CMK (cell line): ENCODE measurements at regions not wholly inside any gene's neighbourhood (a gene's known extent, or its start where the extent isn't known, plus 50 kb on each side); places are given as distances from the start of the nearest gene placed in this dataset.

ENCODE experiments used
- DNase-seq: peaks from one replicate; pipeline ENCODE4 v3.0.0-alpha.2; 2010; ENCODE audit warnings: low read depth

DNA sequence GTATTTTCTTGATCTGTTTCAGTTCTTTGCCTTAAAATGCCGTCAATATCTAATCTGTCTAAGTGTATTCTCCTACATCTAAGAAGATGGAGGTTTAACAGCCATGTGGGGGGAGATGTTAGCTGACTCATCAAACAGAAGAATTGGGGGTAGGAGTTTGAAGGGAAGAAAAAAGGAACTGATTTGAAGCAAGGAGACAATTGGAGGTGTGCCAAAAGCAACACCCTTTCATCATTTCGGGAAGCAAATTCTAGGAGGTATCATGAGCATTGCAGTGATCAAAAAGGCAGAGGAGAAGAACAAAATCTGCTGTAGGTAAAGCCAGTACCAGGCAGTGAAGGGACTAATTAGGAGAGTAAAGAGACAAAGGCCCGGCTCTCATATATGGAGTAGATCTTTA, 337.3 kb upstream of the TBC1D5 start:
- no peak for DNase-seq

DNA sequence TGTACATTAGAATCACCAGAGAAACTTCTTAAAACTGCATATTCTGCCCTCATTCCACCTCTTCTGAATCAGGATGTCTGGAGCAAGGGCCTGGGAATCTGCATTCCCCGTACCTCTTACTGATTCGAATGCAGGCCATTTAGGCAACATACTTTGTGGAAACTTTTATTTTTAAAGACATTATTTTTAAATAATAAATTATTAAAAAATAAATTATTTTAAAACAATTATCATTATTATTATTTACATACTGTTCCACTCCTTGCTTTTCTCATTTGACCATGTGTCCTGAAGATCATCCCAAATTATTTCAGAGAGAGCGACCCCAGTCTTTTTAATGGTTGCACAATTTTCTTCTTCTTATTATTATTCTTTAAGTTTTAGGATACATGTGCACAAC, 336.6 kb upstream of the TBC1D5 start:
- no peak for DNase-seq

- DNase-seq = no peak
These were observed 334.9 kb upstream of the TBC1D5 start for GRCh38 chr3:18077128-18077840.

DNA sequence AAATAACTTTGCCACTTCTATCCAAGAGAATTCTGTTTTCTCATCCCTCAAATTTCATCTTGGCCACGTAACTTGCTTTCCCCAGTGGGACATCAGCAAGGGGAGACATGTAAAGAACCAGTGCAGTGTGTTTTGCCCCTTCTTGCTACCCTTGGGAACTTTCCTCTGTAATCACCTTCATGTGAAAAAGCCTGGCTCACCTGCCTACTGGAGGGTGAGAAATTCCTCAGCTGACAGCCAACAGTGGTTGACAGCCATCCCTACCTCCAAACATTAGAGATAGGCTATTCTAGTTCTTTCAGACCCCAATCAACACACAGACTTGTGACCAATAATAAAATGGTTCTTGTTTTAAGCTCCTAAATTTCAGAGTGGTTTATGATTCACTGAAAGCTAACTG, 333.9 kb upstream of the TBC1D5 start:
- DNase-seq = no peak

DNA sequence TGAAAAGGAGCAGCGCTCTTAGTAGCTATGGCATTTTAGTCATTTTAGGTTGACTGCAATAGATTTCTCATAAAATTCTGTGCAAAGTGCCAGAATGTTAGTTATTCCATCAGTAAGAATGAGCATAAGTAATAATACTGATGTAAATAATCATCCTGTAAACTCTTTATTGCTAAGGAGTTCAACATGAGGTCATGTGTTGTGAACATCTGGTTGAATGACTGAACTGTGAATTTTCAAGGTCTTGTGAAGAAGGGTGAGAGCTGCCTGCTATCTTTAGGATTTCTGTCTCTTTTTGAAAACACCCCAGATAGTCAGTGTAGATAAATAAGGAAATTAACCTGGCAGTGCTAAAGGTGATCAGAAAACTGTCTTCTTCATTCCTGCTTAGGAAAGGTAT, 333.4 kb upstream of the TBC1D5 start:
- DNase-seq = no peak

GRCh38 chr3:18071833-18072232, 329.4 kb upstream of the TBC1D5 start:
- DNase-seq = no peak

DNA sequence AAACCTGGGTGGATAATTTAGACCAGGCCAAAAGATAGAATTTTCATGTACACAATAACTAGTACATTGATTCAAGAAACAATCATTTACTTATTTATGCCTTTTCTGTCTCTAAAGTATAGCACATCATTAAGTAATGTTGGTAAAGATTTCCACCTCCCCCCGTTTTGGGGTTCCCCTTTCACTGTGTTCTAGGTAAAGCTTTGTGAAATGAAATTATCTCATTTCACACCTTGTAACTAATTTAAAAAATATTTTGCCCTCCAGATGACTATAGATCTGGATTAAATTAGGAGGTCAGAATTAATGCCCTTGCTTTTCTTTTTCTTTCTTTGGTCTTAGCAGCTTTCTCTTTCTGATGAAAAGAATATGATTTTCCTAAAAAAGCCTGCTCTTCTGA, 328.5 kb upstream of the TBC1D5 start:
- no peak for DNase-seq

GRCh38 chr3:18070231-18070630, 327.8 kb upstream of the TBC1D5 start:
- no peak for DNase-seq

- DNase-seq = no peak
These were observed 327.1 kb upstream of the TBC1D5 start for GRCh38 chr3:18069568-18069967.

DNA sequence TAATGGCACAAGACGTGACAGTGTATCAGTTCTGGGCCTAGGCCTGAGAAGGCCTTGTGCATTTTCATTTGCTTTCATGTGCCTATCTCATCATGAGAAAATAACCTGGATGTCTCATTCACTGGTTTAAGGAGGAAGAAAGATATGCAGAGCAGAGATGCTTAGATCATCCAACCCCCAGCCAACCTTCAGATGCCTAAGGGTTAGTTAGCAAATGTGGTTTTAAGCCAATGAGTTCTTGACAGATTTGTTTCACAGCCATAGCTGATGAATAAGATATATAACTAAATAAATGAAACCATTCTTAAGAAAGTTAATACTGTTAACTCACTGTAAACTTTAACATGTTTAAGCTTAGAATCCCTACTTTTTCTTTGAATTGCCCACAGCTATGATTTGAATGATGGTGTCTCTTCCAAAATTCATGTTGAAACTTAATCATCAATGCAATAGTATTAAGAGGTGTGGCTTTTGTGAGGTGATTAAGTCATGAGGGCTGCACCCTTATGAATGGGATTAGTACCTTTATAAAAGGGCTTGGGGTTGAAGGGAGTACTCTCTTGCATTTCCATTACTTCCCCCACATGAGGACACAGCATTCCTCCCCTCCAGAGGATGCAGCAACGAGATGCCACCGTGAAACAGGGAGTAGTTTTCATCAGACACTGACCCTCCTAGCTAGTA, 324.6 kb upstream of the TBC1D5 start:
- DNase-seq = no peak

- no peak for DNase-seq
These were observed 322.2 kb upstream of the TBC1D5 start for GRCh38 chr3:18064586-18064985.

DNA sequence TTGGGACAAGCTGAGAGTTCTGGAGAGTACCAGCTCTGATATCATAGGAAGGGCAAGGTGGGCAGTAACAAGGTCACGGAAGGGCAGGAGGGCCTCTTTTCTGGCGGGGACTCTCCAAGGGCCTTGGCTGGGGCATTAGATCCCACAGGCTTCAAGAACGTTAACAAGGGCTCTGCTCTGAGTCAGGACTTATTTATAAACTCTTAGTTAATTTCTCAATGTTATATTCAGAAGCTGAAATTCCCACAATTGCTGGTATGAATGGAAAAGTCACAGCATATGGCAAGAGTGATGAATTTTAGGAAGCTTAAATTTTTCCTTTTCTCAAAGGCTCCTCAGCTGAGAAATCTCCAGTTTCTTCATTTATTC, 320.2 kb upstream of the TBC1D5 start:
- no peak for DNase-seq

DNA sequence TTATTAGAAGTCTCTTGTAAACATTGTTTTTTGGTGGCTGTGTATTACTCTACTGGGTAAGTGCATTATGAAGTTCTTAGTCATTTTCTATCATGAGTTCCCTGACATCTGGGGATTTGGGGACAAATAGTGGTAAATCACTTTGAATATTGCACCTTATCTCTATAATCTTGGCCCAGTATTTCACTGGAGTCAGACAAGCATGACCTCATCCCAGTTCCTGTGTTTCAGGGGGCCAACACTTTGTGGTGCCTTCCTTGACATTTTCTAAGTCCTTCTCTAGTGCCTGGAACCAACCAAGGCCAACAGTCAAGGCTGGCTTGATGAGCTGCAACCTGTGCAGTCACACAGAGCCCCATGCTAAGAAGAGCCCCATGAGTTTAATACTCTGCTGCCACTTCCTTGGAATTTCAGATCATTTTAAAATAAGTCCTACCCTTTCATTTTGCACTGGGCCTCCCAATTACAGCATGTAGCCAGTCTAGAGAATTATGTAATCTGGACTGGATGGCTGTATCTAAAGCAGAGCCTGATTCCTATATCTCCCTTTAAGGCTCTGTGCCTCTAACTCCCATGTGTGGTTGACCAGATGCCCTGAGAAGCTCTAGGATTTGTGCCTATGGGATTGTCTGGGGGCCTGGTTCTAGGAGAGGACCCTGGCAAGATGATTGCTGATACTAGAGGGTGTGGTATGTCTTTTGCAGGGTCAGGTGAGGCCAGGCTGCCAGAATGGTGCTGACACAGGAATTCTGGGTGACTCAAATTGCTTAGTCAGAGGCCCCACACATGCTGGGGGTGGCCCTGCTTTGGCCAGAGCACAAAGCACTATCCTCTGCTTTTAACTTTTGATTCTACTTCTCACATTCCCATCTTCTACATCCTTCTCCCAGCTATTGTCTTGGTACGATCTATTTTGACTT, 319.6 kb upstream of the TBC1D5 start:
- no peak for DNase-seq

- DNase-seq = no peak
These were observed 316.2 kb upstream of the TBC1D5 start for GRCh38 chr3:18058666-18059065.

DNA sequence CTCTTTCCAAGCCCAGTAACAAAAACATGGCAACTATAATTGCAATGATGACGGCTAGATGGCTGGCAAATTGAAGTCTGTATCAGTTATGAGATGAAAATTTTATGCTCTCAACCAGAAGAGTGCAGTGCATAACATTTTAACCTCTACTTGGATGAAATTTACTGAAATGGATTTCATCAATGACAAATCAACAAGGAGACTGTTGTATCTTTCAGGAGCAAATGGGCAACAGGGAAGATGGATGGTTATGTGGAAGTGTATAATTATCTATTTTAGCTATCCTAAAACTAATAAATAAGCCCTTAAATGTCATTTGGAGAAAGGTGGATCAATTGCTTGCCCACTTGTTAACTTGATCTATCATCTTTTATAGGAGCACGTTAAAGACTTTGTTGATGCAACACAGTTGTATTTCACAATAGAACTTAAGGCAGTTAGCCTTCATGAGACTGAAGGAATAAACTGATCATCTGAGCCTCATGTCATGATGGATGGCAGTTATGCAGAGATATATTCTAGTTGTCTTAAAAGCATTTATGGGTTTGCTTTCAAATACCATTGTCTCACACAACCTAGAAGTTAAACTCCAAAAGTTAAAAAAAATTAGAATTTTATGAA, 315.1 kb upstream of the TBC1D5 start:
- no peak for DNase-seq

- DNase-seq = no peak
These were observed 312.2 kb upstream of the TBC1D5 start for GRCh38 chr3:18054625-18055024.

- no peak for DNase-seq
These were observed 308.9 kb upstream of the TBC1D5 start for GRCh38 chr3:18051306-18051705.

GRCh38 chr3:18049096-18049495, 306.7 kb upstream of the TBC1D5 start:
- no peak for DNase-seq

DNA sequence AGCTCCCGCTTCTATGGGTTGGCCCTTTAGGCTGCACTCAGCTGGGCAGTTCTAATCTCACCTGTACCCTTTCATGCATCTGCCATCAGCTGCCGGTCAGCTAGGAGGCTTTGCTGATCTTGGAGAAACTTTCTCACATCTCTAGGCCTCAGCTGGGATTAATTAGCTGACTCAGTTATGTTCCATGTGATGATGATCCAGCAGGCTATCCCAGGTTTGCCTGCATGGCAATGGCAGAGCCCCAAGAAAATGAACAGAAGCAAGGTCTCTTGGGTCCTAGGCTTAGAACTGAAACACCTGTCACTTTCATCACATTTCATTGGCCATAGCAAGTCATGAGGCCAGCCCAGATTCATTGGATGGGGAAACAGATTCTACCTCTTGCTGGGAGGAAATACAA, 304.6 kb upstream of the TBC1D5 start:
- no peak for DNase-seq

DNA sequence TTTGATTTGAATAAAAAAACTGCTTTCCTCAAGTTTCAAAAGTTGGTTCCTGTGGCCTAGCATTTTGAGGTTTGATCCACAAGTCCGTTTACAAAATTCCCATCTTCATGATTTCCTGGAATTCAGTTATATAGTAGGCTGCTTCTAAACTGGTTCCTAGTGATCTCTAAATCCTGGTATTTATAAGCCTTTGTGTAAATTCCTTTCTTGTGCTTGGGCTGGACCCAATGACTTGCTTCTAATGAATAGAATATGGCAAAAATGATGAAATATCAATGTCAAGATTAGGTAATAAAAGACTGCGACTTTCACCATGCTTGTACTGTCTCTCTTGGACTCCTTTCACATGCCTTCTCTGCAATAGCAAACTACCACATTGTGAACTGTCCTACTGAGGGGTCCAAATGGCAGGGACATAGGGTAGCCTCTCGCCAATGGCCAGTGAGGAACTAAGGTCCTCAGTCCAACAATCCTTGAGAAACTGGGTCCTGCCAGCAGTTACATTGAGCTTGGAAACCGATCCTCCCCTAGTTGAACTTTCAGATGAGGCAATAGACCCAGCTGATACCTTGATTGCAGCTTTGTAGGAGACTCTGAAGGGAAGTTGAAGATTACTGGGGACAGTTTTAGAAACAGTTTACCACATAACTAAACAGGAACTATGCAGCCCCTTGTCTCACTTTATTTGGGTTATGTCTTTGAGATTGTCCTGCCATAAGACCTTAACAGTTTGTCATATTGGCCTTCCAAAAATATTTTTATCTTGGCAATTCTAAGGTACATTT, 303.9 kb upstream of the TBC1D5 start:
- DNase-seq = no peak

GRCh38 chr3:18044971-18045880, 302.8 kb upstream of the TBC1D5 start:
- no peak for DNase-seq
